Eye (tissue), 1 donor: ENCODE measurements at regions not wholly inside any gene's neighbourhood (a gene's known extent, or its start where the extent isn't known, plus 50 kb on each side); places are given as distances from the start of the nearest gene placed in this dataset.
"Not testable (repeated sequence)": the region's sequence is repeated elsewhere in the genome, so short reads cannot be mapped to it uniquely, and the experiment has no call there.

Experiments
- DNase-seq: peaks from one replicate; pipeline ENCODE4 v3.0.0-alpha.2; 2015

- no peak for DNase-seq
Measured at GRCh38 chr6:1230281-1230680, 81.6 kb upstream of the FOXQ1 start.

GRCh38 chr6:1229808-1230207 lies 82.1 kb upstream of the FOXQ1 start:
- no peak for DNase-seq

GRCh38 chr6:1229301-1229700 lies 82.6 kb upstream of the FOXQ1 start:
- DNase-seq: no peak

GRCh38 chr6:1228754-1229191 lies 83.1 kb upstream of the FOXQ1 start:
- DNase-seq: no peak

- no peak for DNase-seq
Measured at GRCh38 chr6:1227935-1228753, 83.8 kb upstream of the FOXQ1 start.

GRCh38 chr6:1227600-1227934 lies 84.3 kb upstream of the FOXQ1 start:
- no peak for DNase-seq

GRCh38 chr6:1226277-1227099 lies 85.4 kb upstream of the FOXQ1 start:
- DNase-seq: no peak

GRCh38 chr6:1224514-1224913 lies 87.4 kb upstream of the FOXQ1 start:
- no peak for DNase-seq

GRCh38 chr6:1222728-1223595 lies 88.9 kb upstream of the FOXQ1 start:
- no peak for DNase-seq

GRCh38 chr6:1217396-1217795 lies 94.5 kb upstream of the FOXQ1 start:
- DNase-seq: no peak

GRCh38 chr6:1216488-1216974 lies 95.4 kb upstream of the FOXQ1 start:
- no peak for DNase-seq

GRCh38 chr6:1215884-1216487 lies 95.9 kb upstream of the FOXQ1 start:
- DNase-seq: no peak

- no peak for DNase-seq
Measured at GRCh38 chr6:1215023-1215422, 96.9 kb upstream of the FOXQ1 start.

- no peak for DNase-seq
Measured at GRCh38 chr6:1212919-1213318, 99.0 kb upstream of the FOXQ1 start.

- DNase-seq: not testable (repeated sequence)
Measured at GRCh38 chr6:1212138-1212537, 99.8 kb upstream of the FOXQ1 start.

GRCh38 chr6:1210631-1211030 lies 101.3 kb upstream of the FOXQ1 start:
- not testable (repeated sequence) for DNase-seq

GRCh38 chr6:1208876-1209275 lies 103.0 kb upstream of the FOXQ1 start:
- DNase-seq: no peak

- DNase-seq: peak; percentile 73
Measured at GRCh38 chr6:1203546-1203945, 108.4 kb upstream of the FOXQ1 start.

GRCh38 chr6:1202201-1202600 lies 109.7 kb upstream of the FOXQ1 start:
- DNase-seq: no peak

- no peak for DNase-seq
Measured at GRCh38 chr6:1201547-1202200, 110.2 kb upstream of the FOXQ1 start.

- no peak for DNase-seq
Measured at GRCh38 chr6:1200409-1201101, 111.3 kb upstream of the FOXQ1 start.

GRCh38 chr6:1200081-1200408 lies 111.9 kb upstream of the FOXQ1 start:
- DNase-seq: no peak
